HG03342 (cell line): ENCODE measurements at regions not wholly inside any gene's neighbourhood (a gene's known extent, or its start where the extent isn't known, plus 50 kb on each side); places are given as distances from the start of the nearest gene placed in this dataset.
A peak's percentile ranks its signal among the peaks of the same experiment; 100 is the strongest.
"Not testable (repeated sequence)": the region's sequence is repeated elsewhere in the genome, so short reads cannot be mapped to it uniquely, and the experiment has no call there.

Experiments used
- ATAC-seq: cut with Tn5 transposase; IDR thresholded peaks from one replicate; pipeline ENCODE4 v1.9.1; 2021; ENCODE audit warnings: mild to moderate bottlenecking, moderate library complexity; ENCODE audit not compliant: unreplicated experiment

- no peak for ATAC-seq
Measured at GRCh38 chr9:30519166-30519565, 1865.3 kb upstream of the ACO1 start.

- ATAC-seq = no peak
Measured at GRCh38 chr9:30519756-30520155, 1864.7 kb upstream of the ACO1 start.

DNA sequence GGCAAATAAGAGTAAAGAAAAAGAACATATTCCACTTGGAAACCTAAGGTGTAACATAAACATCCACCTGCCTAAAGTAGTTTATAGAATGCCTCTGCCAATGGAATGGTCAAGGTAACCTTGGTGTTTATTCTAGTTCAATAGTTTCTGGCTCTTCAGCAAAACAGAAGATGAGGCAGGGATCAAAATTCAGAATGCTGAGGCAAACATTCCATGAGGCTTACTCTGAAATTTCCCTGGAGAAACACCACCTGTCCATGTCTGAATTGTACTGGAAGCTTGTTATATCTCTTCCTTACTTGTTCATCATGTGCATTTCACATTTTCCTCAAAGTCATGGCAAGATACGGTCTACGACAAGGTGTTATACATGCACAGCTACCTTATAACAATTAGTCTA is 1862.4 kb upstream of the ACO1 start:
- no peak for ATAC-seq

- ATAC-seq = no peak
Measured at GRCh38 chr9:30522486-30522885, 1862.0 kb upstream of the ACO1 start.

GRCh38 chr9:30524311-30524710 is 1860.1 kb upstream of the ACO1 start:
- ATAC-seq = no peak

DNA sequence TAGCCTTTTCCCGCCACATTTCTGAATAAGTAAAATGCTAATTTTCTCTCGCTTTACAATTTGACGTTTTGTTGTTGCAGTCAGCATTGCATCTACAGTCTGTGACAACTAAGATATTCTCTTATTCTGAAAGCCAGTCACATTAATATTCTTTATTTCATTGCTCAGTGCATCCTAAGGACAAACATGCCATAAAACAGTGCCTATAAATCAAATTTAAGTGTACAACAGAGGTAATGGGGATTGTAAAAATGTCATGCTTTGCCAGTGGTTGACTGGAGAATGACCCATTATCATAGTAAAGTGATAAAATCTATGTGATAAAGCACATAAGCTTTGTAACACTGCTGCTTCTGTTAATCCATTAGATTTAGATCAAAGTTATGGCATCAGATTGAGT is 1850.0 kb upstream of the ACO1 start:
- no peak for ATAC-seq

GRCh38 chr9:30534896-30535295 is 1849.5 kb upstream of the ACO1 start:
- no peak for ATAC-seq

- no peak for ATAC-seq
Measured at GRCh38 chr9:30536494-30536893, 1847.9 kb upstream of the ACO1 start.

- ATAC-seq = not testable (repeated sequence)
Measured at GRCh38 chr9:30539696-30540095, 1844.7 kb upstream of the ACO1 start.

- no peak for ATAC-seq
Measured at GRCh38 chr9:30574355-30575151, 1809.9 kb upstream of the ACO1 start.

GRCh38 chr9:30575218-30575617 is 1809.2 kb upstream of the ACO1 start:
- no peak for ATAC-seq

DNA sequence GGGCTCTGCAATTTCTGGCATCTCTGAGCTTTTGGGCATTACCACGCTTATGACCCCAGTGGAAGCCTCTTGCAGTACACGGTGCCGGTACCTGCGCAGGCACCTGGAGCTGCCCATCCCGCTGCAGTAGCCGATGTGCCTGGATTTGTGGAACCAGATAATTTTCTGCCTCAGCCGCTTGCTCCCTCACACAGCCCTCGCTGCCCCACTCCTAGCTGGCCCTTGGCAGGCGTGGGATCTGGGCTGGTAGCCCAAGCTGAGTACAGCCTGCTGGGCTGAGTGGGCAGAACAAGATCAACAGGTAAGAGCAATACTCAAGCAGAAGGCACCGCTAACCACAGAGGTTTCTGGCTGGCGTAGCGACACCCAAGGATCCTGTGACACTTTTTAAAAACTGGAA is 1808.8 kb upstream of the ACO1 start:
- no peak for ATAC-seq

DNA sequence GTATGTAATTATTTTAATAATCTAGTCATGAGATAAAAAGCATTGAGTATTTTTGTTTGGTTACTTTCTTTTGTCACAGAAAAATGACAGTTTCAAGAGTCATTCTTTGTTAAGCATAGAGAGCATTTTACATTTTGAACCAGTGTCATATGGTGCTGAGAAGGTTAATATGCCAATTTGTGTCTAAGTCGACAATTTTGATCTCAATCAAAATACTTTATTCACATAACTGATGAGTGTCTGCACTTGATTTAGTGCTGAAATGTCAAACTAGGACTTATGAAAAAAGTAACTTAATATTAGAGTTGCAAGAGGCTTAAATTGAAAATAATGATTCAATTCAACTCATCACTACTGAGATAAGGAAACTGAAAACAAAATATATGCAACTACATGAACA is 1804.6 kb upstream of the ACO1 start:
- no peak for ATAC-seq

DNA sequence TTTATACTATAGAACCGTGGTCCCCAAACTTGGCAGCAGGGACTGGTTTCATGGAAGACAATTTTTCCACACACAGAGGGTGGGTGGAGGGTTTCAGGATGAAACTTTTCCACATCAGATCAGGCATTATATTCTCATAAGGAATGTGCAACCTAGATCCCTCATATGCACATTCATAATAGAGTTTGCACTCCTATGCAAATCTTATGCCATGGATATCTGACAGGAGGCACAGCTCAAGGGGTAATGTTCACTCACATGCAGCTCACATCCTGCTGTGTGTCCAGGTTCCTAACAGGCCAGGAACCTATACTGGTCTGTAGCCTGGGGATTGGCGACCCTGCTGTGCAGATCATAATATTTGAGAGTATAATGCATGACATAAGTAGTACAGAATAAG is 1802.2 kb upstream of the ACO1 start:
- ATAC-seq = no peak

DNA sequence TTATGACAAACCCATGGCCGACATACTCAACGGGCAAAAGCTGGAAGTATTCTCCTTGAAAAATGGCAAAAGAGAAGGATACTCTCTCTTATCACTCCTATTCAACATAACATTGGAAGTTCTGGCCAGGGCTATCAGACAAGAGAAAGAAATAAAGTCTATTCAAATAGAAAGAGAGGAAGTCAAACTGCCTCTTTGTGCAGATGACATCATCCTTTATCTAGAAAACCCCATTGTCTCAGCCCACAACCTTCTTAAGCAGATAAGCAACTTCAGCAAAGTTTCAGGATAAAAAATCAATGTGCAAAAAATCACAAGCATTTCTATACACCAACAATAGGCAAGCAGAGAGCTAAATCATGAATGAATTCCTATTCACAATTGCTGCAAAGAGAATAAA is 1799.9 kb upstream of the ACO1 start:
- no peak for ATAC-seq

GRCh38 chr9:30591461-30591860 is 1793.0 kb upstream of the ACO1 start:
- ATAC-seq = no peak

DNA sequence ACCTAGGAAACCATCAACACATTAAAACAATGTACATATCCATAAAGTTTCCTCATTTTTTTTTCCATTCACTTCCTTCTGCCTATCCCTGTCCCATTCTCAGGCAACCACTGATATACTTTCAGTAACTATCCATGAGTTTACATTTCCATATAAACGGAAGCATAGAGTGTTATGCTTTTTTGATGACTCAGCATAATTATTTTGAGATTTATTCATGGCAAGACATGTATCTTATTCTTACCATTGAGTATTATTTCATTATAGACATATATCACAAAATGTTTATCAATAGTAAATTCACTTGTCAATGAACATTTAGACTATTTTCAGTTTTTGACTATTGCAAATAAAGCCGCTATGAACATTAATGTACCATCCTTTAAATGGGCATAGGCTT is 1786.8 kb upstream of the ACO1 start:
- no peak for ATAC-seq

DNA sequence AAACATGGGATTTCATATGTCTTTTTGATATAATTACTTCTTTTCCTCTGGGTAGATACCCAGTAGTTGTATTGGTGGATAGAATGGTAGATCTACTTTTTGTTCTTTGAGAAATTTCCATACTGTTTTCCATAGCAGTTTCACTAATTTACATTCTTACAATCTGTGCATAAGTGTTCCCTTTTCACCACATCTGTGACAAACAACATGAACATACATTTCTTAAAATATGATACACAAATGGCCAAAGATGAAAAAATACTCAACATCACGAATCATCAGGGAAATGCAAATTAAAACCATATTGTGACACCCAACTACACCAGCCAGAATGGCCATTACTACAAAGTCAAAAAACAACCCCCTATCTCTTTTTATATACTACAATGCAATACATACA is 1778.5 kb upstream of the ACO1 start:
- no peak for ATAC-seq

DNA sequence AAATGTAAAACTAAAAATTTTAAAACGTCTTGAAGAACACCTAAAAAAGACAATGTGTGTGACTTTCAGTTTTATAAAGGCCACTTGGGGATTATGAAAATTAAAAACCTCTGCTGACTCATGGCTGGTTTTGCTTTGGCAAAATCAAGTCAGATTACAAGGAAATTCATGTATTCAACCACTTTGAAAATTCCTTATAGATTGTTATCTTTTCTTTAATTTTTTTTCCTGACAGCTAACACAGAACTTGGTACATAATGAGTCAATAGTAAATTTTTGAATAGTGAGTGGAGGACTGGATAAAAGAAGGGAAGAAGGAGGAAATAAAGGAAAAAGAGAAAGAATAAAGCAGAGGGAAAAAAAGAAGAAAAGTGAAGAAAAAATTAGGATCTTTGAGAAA is 1774.7 kb upstream of the ACO1 start:
- ATAC-seq = no peak

DNA sequence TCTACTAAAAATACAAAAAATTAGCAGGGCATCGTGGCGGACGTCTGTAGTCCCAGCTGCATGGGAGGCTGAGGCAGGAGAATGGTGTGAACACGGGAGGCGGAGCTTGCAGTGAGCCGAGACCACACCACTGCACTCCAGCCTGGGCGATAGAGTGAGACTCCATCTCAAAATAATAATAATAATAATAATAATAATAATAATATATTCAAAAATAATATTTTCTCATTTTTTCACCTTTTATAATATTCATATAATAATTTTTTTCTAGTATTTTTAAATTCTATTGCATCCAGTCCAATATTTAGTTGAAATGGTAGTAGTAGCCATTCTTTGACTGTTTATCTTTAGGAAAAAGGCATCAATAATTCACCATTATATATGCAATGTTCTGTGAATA is 1767.7 kb upstream of the ACO1 start:
- ATAC-seq = not testable (repeated sequence)

DNA sequence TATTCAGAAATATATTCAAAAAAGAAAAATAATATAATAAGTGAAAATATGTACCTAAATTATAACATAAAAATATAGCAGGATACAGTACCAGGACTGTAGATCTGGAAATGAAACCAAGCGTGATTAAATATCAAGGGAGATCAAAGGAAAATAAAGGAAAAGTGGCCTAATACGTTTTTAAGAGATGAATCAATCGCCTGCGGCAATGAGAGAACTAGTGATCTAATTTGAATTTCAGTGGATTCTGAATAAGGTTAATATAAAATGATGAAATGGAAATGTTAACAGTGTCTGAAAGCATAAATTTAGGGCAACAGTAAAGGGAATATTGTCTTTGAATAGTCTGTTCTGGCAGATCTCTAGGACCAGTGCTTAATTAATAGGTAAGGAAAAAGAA is 1761.9 kb upstream of the ACO1 start:
- ATAC-seq = no peak

DNA sequence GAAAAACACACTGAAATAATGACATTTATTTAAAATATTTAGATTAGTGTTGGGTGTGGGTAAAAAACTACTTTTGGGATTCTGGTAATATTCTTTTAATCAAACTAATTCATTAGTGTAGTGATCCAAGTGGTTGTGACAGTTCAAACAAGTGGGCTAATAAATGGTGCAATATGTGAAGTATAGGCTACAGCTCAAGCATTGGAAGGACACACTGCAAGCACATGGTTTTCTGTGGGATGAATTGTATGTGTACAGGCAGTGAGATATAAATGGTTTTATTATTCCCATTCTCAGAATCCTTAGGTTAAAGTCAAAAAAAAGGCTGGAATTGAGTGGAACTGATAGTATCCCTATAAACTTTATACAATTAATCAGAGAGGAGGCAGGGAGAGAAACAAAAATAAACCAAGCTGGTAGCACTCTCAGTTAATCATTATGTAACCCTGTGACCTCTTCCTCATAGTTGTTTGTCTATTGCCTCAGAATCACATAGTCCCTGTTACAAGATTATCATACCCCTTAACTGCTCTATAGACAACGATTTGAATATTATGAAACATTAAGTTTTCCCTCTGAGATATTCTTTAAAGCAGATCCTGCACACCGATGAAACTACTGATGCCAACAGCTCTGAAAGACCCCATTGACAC is 1755.4 kb upstream of the ACO1 start:
- ATAC-seq = peak; percentile 50

GRCh38 chr9:30630459-30630858 is 1754.0 kb upstream of the ACO1 start:
- no peak for ATAC-seq
